ENCODE measurements at regions not wholly inside any gene's neighbourhood (a gene's known extent, or its start where the extent isn't known, plus 50 kb on each side); places are given as distances from the start of the nearest gene placed in this dataset.
A peak's percentile ranks its signal among the peaks of the same experiment; 100 is the strongest.

DNA sequence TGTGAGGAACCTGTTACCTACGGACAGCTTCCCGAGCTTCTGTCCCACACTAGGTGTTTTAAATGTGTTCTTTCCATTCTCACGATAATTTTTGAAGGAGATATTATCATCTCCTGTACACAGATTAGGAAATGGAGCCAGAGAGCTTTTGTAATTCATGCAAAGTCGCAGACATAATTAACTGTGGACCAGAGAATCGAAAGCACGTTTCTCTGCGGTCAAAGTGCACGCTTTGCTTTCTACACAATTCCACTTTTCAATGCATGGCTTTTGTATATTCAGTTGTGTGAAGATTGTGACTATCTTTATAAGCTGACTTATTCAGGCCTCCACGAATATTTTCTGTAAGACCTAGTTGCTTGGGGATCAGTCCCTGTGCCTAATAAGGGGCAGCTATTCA lies 81.7 kb upstream of the SLC10A2 start:
- H3K9me3 ChIP-seq (ENCODE audit: control insufficient read depth in 2 of 2, insufficient read depth in 1 of 2, low read depth in 1 of 2, low read length in 1 of 2): no peaks in the 10 kb centered on the region
- WGBS, 3 donors: 22 to 55% (median 34%) methylated on average over 9 of the region's 9 CpGs
- DNase-seq (peak; percentile 66 to 74), FAIRE-seq (no peak)
- H3K36me3 ChIP-seq (ENCODE audit: control insufficient read depth in 3 of 3, insufficient read depth in 2 of 3, low read depth in 1 of 3, low read length in 3 of 3): no peaks in the 10 kb centered on the region
- H3K4me1 ChIP-seq (ENCODE audit: control insufficient read depth in 3 of 3, insufficient read depth in 2 of 3, low read depth in 1 of 3, low read length in 2 of 3): peaks cover 0 to 13% (median 3%) of the 10 kb centered on the region in 3 donors
- H3K27ac ChIP-seq (ENCODE audit: low read depth in 1 of 3, low read length in 2 of 3): peak overlapping the region in 2 of 3 donors; percentile 16 to 24
- no peak overlapping the region for H3K4me3 ChIP-seq (ENCODE audit: low read depth in 1 of 3, low read length in 3 of 3)
- no peaks in the 10 kb centered on the region for H3K27me3 ChIP-seq (ENCODE audit: control insufficient read depth in 3 of 3, insufficient read depth in 3 of 3, low read length in 3 of 3)

DNA sequence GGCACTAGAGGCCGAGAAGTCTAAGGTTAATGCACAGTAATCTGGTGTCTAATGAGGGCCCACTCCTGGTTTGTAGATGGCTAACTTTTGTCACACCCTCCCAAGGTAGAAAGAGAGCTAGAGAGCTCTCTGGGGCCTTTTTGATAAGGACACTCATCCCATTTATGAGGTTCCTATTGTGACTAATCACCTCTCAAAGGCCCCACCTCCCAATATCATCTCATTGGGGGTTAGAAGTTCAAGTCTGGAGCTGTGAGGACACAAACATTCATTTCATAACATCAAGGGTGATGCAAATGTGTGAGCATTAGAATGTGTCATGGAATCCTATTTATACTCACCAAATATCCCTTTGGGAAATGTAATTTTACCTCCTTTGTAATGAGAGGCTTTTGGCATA lies 79.2 kb upstream of the SLC10A2 start:
- Histone ChIP-seq H3K36me3 (ENCODE audit: control insufficient read depth in 3 of 3, insufficient read depth in 2 of 3, low read depth in 1 of 3, low read length in 3 of 3) (no peaks in the 10 kb centered on the region), H3K4me1 (ENCODE audit: control insufficient read depth in 3 of 3, insufficient read depth in 2 of 3, low read depth in 1 of 3, low read length in 2 of 3) (peaks cover 0 to 29% (median 3%) of the 10 kb centered on the region in 3 donors), H3K27ac (ENCODE audit: low read depth in 1 of 3, low read length in 2 of 3) (no peak overlapping the region), H3K4me3 (ENCODE audit: low read depth in 1 of 3, low read length in 3 of 3) (no peak overlapping the region), H3K9me3 (ENCODE audit: control insufficient read depth in 2 of 2, insufficient read depth in 1 of 2, low read depth in 1 of 2, low read length in 1 of 2) (no peaks in the 10 kb centered on the region), H3K27me3 (ENCODE audit: control insufficient read depth in 3 of 3, insufficient read depth in 3 of 3, low read length in 3 of 3) (no peaks in the 10 kb centered on the region)
- peak in 1 of 2 donors; percentile 71 for DNase-seq
- no peak for FAIRE-seq
- WGBS, 3 donors: 35 to 64% (median 56%) methylated on average over 1 of the region's 1 CpG

DNA sequence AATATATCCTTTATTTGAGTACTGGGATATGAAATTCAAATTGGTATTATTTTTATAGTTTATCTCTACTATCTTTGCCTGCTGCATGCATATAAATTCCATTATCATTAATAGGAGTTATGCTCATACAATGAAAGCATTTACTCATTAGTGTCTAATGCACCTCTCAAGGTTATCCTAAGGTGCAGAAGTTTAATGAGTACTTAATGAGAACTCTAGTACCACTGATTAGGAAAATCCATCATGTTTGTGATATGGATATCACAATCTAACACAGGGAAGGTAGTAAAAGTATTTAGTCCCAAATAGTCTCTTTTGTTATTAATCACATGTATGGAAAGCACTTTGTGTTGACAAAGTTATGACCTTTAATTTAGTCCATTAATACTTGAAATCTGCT lies 77.2 kb upstream of the SLC10A2 start:
- Histone ChIP-seq H3K36me3 (ENCODE audit: control insufficient read depth in 3 of 3, insufficient read depth in 2 of 3, low read depth in 1 of 3, low read length in 3 of 3) (no peaks in the 10 kb centered on the region), H3K4me1 (ENCODE audit: control insufficient read depth in 3 of 3, insufficient read depth in 2 of 3, low read depth in 1 of 3, low read length in 2 of 3) (peaks cover 0 to 29% (median 3%) of the 10 kb centered on the region in 3 donors), H3K9me3 (ENCODE audit: control insufficient read depth in 2 of 2, insufficient read depth in 1 of 2, low read depth in 1 of 2, low read length in 1 of 2) (no peaks in the 10 kb centered on the region), H3K27ac (ENCODE audit: low read depth in 1 of 3, low read length in 2 of 3) (no peak overlapping the region), H3K4me3 (ENCODE audit: low read depth in 1 of 3, low read length in 3 of 3) (no peak overlapping the region), H3K27me3 (ENCODE audit: control insufficient read depth in 3 of 3, insufficient read depth in 3 of 3, low read length in 3 of 3) (no peaks in the 10 kb centered on the region)
- peak in 1 of 2 donors; percentile 57 for DNase-seq
- peak; percentile 51 for FAIRE-seq

DNA sequence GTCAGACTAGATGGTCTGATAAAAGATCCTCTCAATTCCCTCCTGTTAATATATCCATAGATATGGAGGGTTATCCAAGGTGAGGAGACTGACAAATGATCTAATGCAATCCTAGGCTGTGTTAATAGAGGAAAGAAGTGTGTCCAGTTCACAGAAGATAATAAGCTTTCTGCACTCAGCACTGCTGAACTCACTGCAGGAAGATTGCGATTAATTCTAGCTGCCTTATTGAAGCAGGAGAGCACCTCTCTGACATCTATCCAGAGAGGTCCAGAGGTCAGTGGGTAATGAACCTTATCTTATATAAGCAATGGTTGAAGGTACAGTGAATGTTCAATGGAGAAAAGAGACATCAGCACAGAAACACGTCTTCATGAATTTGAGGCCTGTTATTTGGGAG lies 75.9 kb upstream of the SLC10A2 start:
- Histone ChIP-seq H3K9me3 (ENCODE audit: control insufficient read depth in 2 of 2, insufficient read depth in 1 of 2, low read depth in 1 of 2, low read length in 1 of 2) (no peaks in the 10 kb centered on the region), H3K27me3 (ENCODE audit: control insufficient read depth in 3 of 3, insufficient read depth in 3 of 3, low read length in 3 of 3) (no peaks in the 10 kb centered on the region), H3K36me3 (ENCODE audit: control insufficient read depth in 3 of 3, insufficient read depth in 2 of 3, low read depth in 1 of 3, low read length in 3 of 3) (no peaks in the 10 kb centered on the region), H3K4me3 (ENCODE audit: low read depth in 1 of 3, low read length in 3 of 3) (no peak overlapping the region), H3K27ac (ENCODE audit: low read depth in 1 of 3, low read length in 2 of 3) (peak overlapping the region in 1 of 3 donors; percentile 19), H3K4me1 (ENCODE audit: control insufficient read depth in 3 of 3, insufficient read depth in 2 of 3, low read depth in 1 of 3, low read length in 2 of 3) (peaks cover 0 to 23% (median 3%) of the 10 kb centered on the region in 3 donors)
- FAIRE-seq (peak; percentile 19), DNase-seq (peak; percentile 72 to 95)
- WGBS, 3 donors: 17 to 42% (median 34%) methylated on average over 2 of the region's 2 CpGs

DNA sequence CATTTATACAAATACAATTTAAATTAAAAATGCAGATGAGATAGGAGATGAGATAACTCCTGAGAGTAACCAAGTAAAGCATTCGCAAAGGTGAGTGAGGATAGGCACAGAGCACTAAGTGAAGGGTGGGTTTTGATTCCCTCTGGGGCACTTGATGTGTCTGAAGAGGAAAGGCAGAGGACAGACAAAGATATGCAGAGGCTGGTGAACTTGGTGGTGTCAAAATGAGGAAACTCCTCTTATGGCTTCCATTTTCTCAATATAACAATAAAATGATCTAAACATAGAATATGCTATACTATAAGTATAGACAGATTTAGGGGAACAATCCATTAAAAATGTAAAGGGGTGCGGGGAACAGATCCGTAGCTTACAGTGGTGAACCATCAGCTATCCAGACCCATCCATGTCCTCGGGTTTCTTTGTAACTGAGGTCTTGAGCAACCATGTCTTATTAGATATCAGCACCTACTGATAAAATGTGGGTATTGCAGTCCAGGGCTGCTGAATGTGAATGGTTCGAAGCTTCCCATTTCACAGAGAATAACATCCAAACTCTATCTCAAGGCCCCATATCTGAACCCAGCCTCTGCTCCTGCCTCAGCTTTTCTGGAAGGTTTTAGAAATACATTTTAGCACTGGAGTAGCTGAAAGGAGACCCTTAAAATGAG lies 73.9 kb upstream of the SLC10A2 start:
- no peaks in the 10 kb centered on the region for H3K9me3 ChIP-seq (ENCODE audit: control insufficient read depth in 2 of 2, insufficient read depth in 1 of 2, low read depth in 1 of 2, low read length in 1 of 2)
- H3K27ac ChIP-seq (ENCODE audit: low read depth in 1 of 3, low read length in 2 of 3): no peak overlapping the region
- H3K36me3 ChIP-seq (ENCODE audit: control insufficient read depth in 3 of 3, insufficient read depth in 2 of 3, low read depth in 1 of 3, low read length in 3 of 3): no peaks in the 10 kb centered on the region
- no peak overlapping the region for H3K4me3 ChIP-seq (ENCODE audit: low read depth in 1 of 3, low read length in 3 of 3)
- WGBS, 3 donors: 46 to 60% (median 51%) methylated on average over 5 of the region's 5 CpGs
- no peak for FAIRE-seq
- DNase-seq: peak; percentile 59 to 63
- peaks cover 0 to 16% (median 0%) of the 10 kb centered on the region in 3 donors for H3K4me1 ChIP-seq (ENCODE audit: control insufficient read depth in 3 of 3, insufficient read depth in 2 of 3, low read depth in 1 of 3, low read length in 2 of 3)
- no peaks in the 10 kb centered on the region for H3K27me3 ChIP-seq (ENCODE audit: control insufficient read depth in 3 of 3, insufficient read depth in 3 of 3, low read length in 3 of 3)

DNA sequence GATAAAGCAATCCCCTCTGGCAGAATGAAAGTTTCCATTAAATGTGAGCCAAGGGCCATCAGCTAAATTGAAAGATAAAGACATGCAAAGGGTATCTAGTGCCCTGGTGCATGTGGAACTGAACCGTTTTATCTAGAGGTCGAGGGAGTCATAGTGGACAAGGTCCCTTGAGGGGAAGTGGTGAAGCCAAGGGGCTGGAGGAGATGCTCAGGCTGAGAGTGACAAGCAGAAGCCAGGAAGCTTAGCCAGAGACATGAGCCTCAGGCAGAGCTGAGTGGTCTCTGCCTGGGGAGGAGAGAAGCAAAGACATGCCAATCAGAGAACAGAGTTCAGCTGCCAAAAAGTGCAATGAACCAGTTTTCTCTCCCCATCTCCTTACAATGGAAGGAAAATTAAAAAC lies 68.1 kb upstream of the SLC10A2 start:
- no peaks in the 10 kb centered on the region for H3K27me3 ChIP-seq (ENCODE audit: control insufficient read depth in 3 of 3, insufficient read depth in 3 of 3, low read length in 3 of 3)
- no peaks in the 10 kb centered on the region for H3K36me3 ChIP-seq (ENCODE audit: control insufficient read depth in 3 of 3, insufficient read depth in 2 of 3, low read depth in 1 of 3, low read length in 3 of 3)
- no peak overlapping the region for H3K4me3 ChIP-seq (ENCODE audit: low read depth in 1 of 3, low read length in 3 of 3)
- FAIRE-seq: no peak
- no peak for DNase-seq
- H3K9me3 ChIP-seq (ENCODE audit: control insufficient read depth in 2 of 2, insufficient read depth in 1 of 2, low read depth in 1 of 2, low read length in 1 of 2): no peaks in the 10 kb centered on the region
- H3K4me1 ChIP-seq (ENCODE audit: control insufficient read depth in 3 of 3, insufficient read depth in 2 of 3, low read depth in 1 of 3, low read length in 2 of 3): peaks cover 0 to 16% (median 2%) of the 10 kb centered on the region in 3 donors
- WGBS, 3 donors: 29 to 58% (median 45%) methylated on average over 2 of the region's 2 CpGs
- no peak overlapping the region for H3K27ac ChIP-seq (ENCODE audit: low read depth in 1 of 3, low read length in 2 of 3)

DNA sequence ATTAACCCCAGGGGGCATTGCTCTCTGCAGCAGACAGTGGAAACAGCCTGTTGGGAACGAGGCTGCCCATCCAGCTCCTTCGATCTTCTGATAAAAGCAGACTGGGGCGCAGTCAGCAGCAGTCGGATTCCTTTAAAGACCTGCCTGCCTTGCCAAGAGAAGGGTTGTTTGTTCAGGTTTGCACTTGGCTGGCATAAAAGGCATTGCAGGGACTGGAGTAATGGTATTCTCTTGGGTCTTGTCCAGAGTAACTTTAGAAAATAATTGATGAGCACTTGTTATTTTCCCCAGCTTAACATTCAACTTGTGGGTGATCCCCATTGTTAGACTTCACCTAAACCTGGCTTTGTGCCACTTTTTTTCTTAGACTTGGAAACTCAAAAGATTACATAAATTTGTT lies 67.3 kb upstream of the SLC10A2 start:
- DNase-seq (no peak), FAIRE-seq (no peak)
- no peaks in the 10 kb centered on the region for H3K27me3 ChIP-seq (ENCODE audit: control insufficient read depth in 3 of 3, insufficient read depth in 3 of 3, low read length in 3 of 3)
- no peak overlapping the region for H3K27ac ChIP-seq (ENCODE audit: low read depth in 1 of 3, low read length in 2 of 3)
- WGBS, 3 donors: 3 to 60% (median 38%) methylated on average over 4 of the region's 4 CpGs
- no peaks in the 10 kb centered on the region for H3K9me3 ChIP-seq (ENCODE audit: control insufficient read depth in 2 of 2, insufficient read depth in 1 of 2, low read depth in 1 of 2, low read length in 1 of 2)
- H3K4me1 ChIP-seq (ENCODE audit: control insufficient read depth in 3 of 3, insufficient read depth in 2 of 3, low read depth in 1 of 3, low read length in 2 of 3): peaks cover 0 to 17% (median 2%) of the 10 kb centered on the region in 3 donors
- H3K4me3 ChIP-seq (ENCODE audit: low read depth in 1 of 3, low read length in 3 of 3): no peak overlapping the region
- H3K36me3 ChIP-seq (ENCODE audit: control insufficient read depth in 3 of 3, insufficient read depth in 2 of 3, low read depth in 1 of 3, low read length in 3 of 3): no peaks in the 10 kb centered on the region

DNA sequence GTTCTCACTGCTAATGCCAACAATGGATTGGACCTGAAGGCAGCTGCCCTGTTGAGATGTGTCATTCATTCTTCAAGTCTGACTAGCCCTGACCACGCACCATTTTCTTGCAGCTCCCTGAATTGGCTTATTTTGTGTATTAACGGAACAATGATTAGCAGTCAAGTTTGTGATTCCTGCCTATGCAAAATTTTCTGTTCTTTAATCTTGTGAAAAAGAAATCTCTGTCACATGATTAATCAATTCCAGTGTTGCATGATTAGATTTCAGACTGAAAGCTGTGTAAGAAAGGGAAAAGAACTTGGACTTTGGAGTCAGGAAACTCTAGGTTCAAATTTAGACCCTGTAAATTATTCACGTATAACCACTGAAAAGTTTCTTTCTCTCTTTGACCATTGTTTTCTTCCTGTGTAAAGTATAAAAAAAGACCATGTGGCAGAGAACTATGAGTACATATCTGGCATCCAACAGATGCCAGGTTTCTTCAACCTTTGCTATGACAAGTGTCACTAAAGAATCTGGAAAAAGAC lies 64.5 kb upstream of the SLC10A2 start:
- DNase-seq (peak; percentile 49 to 82), FAIRE-seq (no peak)
- H3K36me3 ChIP-seq (ENCODE audit: control insufficient read depth in 3 of 3, insufficient read depth in 2 of 3, low read depth in 1 of 3, low read length in 3 of 3): no peaks in the 10 kb centered on the region
- WGBS, 3 donors: 12 to 47% (median 25%) methylated on average over 3 of the region's 3 CpGs
- H3K27ac ChIP-seq (ENCODE audit: low read depth in 1 of 3, low read length in 2 of 3): peak overlapping the region in 1 of 3 donors; percentile 68
- H3K9me3 ChIP-seq (ENCODE audit: control insufficient read depth in 2 of 2, insufficient read depth in 1 of 2, low read depth in 1 of 2, low read length in 1 of 2): no peaks in the 10 kb centered on the region
- H3K4me3 ChIP-seq (ENCODE audit: low read depth in 1 of 3, low read length in 3 of 3): no peak overlapping the region
- peaks cover 0 to 17% (median 2%) of the 10 kb centered on the region in 3 donors for H3K4me1 ChIP-seq (ENCODE audit: control insufficient read depth in 3 of 3, insufficient read depth in 2 of 3, low read depth in 1 of 3, low read length in 2 of 3)
- H3K27me3 ChIP-seq (ENCODE audit: control insufficient read depth in 3 of 3, insufficient read depth in 3 of 3, low read length in 3 of 3): no peaks in the 10 kb centered on the region
